ENCODE measurements at regions not wholly inside any gene's neighbourhood (a gene's known extent, or its start where the extent isn't known, plus 50 kb on each side); places are given as distances from the start of the nearest gene placed in this dataset.

- intact Hi-C loops (cut with micrococcal nuclease) (no loop called here), in situ Hi-C loops (cut with MboI) (no loop called here)
- Histone ChIP-seq H3K9me3 (replicated peaks; ENCODE audit: control insufficient read depth, insufficient read depth, low read depth, low read length) (0 out of 2 replicates have a peak, but pooled peaks cover 2% of the 10 kb centered on the region), H3K4me1 (replicated peaks in 1 of 2; ENCODE audit: control insufficient read depth in 2 of 2, insufficient read depth in 2 of 2, low read length in 2 of 2) (no peaks in the 10 kb centered on the region), H3K9ac (ENCODE audit: insufficient read depth in 1 of 2, low read depth in 2 of 2, low read length in 2 of 2) (no peak overlapping the region), H4K20me1 (replicated peaks; ENCODE audit: control insufficient read depth, insufficient read depth, low read length) (no peaks in the 10 kb centered on the region), H3K27me3 (ENCODE audit: control insufficient read depth in 2 of 2, insufficient read depth in 2 of 2, low read length in 2 of 2) (no peaks in the 10 kb centered on the region), H3K79me2 (ENCODE audit: control insufficient read depth, insufficient read depth, low read length) (no peaks in the 10 kb centered on the region), H3K9me1 (ENCODE audit: control insufficient read depth, insufficient read depth, low read length) (no peaks in the 10 kb centered on the region), H3K36me3 (ENCODE audit: control insufficient read depth, insufficient read depth, low read length) (no peaks in the 10 kb centered on the region), H3K4me2 (ENCODE audit: insufficient read depth, low read length) (no peak overlapping the region), H3K4me3 (no peak overlapping the region), H2AFZ (ENCODE audit: low read depth, low read length) (no peak overlapping the region), H3K27ac (ENCODE audit: extremely low read depth, low read depth, low read length) (no peak overlapping the region)
- no peak for FAIRE-seq
- ChIA-PET POLR2A (no interaction called here), CTCF (ENCODE audit: low intra/inter-chr PET ratio) (no interaction called here)
- WGBS (ENCODE audit: insufficient coverage, low coverage, missing lambda C conversion rate), result 17% methylated on average over 2 of the region's 2 CpGs
- no peak for DNase-seq (ENCODE audit: extremely low read depth in 1 of 4, low spot score in 3 of 4)
- ATAC-seq, result no peak
- BruUV-seq (replicated peaks), result no TSS peak
- no peak for TF ChIP-seq ZNF584 (CRISPR knock-in tag; IDR thresholded peaks at IDR 0.05; ENCODE audit: low read depth)
- TF ChIP-seq ZEB2 (IDR thresholded peaks at IDR 0.05), result no peak
- TF ChIP-seq ZBTB43 (CRISPR knock-in tag; IDR thresholded peaks at IDR 0.05), result no peak
- TF ChIP-seq, protein P1, sequence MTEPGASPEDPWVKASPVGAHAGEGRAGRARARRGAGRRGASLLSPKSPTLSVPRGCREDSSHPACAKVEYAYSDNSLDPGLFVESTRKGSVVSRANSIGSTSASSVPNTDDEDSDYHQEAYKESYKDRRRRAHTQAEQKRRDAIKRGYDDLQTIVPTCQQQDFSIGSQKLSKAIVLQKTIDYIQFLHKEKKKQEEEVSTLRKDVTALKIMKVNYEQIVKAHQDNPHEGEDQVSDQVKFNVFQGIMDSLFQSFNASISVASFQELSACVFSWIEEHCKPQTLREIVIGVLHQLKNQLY (CRISPR knock-in tag; conservative IDR thresholded peaks at IDR 0.05), result no peak
- TF ChIP-seq SLC30A9 (CRISPR knock-in tag; IDR thresholded peaks at IDR 0.05), result no peak
- no peak for TF ChIP-seq ZNF224 (CRISPR knock-in tag; IDR thresholded peaks at IDR 0.05)
- TF ChIP-seq ZNF282 (CRISPR knock-in tag; IDR thresholded peaks at IDR 0.05), result no peak
- TF ChIP-seq PBX2 (CRISPR knock-in tag; IDR thresholded peaks at IDR 0.05; ENCODE audit: low read depth), result no peak
- no peak for TF ChIP-seq PBX2 (tag; conservative IDR thresholded peaks at IDR 0.05; ENCODE audit: low read depth)
- no peak for TF ChIP-seq BRD9 (IDR thresholded peaks at IDR 0.05; ENCODE audit: low read depth, partially characterized antibody)
- TF ChIP-seq, protein P2, sequence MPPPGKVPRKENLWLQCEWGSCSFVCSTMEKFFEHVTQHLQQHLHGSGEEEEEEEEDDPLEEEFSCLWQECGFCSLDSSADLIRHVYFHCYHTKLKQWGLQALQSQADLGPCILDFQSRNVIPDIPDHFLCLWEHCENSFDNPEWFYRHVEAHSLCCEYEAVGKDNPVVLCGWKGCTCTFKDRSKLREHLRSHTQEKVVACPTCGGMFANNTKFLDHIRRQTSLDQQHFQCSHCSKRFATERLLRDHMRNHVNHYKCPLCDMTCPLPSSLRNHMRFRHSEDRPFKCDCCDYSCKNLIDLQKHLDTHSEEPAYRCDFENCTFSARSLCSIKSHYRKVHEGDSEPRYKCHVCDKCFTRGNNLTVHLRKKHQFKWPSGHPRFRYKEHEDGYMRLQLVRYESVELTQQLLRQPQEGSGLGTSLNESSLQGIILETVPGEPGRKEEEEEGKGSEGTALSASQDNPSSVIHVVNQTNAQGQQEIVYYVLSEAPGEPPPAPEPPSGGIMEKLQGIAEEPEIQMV (tag; conservative IDR thresholded peaks at IDR 0.05; ENCODE audit: low read depth), result no peak
- no peak for TF ChIP-seq MEF2A (IDR thresholded peaks at IDR 0.05; ENCODE audit: control insufficient read depth, low read depth, low read length)
- TF ChIP-seq BRF2 (IDR thresholded peaks at IDR 0.05; ENCODE audit: borderline replicate concordance, insufficient read depth, insufficient read length), result no peak
- no peak for TF ChIP-seq KDM2B (CRISPR knock-in tag; IDR thresholded peaks at IDR 0.05)
Observed at GRCh38 chr3:163327086-163327485, 1751.2 kb downstream of the SI start.
